NCI-H345 treated with DMSO at 0.1 percent for 48 hours (cell line): ENCODE measurements at regions not wholly inside any gene's neighbourhood (a gene's known extent, or its start where the extent isn't known, plus 50 kb on each side); places are given as distances from the start of the nearest gene placed in this dataset.

Experiments used
- DNase-seq: peaks from one replicate; lab custom pipeline; 2025; ENCODE audit not compliant: unreplicated experiment; lab: John Stamatoyannopoulos, UW

GRCh38 chr2:190809139-190809764 is 71.4 kb upstream of the GLS start:
- DNase-seq: no peak

- DNase-seq: no peak
Measured at GRCh38 chr2:190809876-190810525, 70.6 kb upstream of the GLS start.

GRCh38 chr2:190810981-190811587 is 69.5 kb upstream of the GLS start:
- DNase-seq: no peak

GRCh38 chr2:190811811-190812210 is 68.8 kb upstream of the GLS start:
- DNase-seq: no peak

GRCh38 chr2:190812506-190813294 is 67.9 kb upstream of the GLS start:
- no peak for DNase-seq

- DNase-seq: no peak
Measured at GRCh38 chr2:190815226-190815625, 65.4 kb upstream of the GLS start.

- no peak for DNase-seq
Measured at GRCh38 chr2:190817082-190817481, 63.5 kb upstream of the GLS start.

- no peak for DNase-seq
Measured at GRCh38 chr2:190819840-190820301, 60.8 kb upstream of the GLS start.

- DNase-seq: no peak
Measured at GRCh38 chr2:190820416-190820815, 60.2 kb upstream of the GLS start.

GRCh38 chr2:190822043-190822442 is 58.6 kb upstream of the GLS start:
- no peak for DNase-seq

- no peak for DNase-seq
Measured at GRCh38 chr2:190827720-190828119, 52.9 kb upstream of the GLS start.

GRCh38 chr2:190829642-190830041 is 51.0 kb upstream of the GLS start:
- no peak for DNase-seq
